GM23338 (cell line): ENCODE measurements at regions not wholly inside any gene's neighbourhood (a gene's known extent, or its start where the extent isn't known, plus 50 kb on each side); places are given as distances from the start of the nearest gene placed in this dataset.

Experiments
- ATAC-seq: fragments of 200-7000 bp; cut with Tn5 transposase; 3 replicates; pipeline ENCODE4 v1.9.1; 2020
- DNase-seq: peaks from one replicate; pipeline ENCODE4 v3.0.0-alpha.2; 2015; ENCODE audit warnings: low spot score
- H2AFZ ChIP-seq: fragments of 200-600 bp; sonication (generic); 2 replicates; pipeline ENCODE4 v1.8.0; 2016; ENCODE audit warnings: antibody characterized with exemption, mild to moderate bottlenecking, moderate library complexity
- H3F3A ChIP-seq: fragments of 200-600 bp; sonication (generic); replicated peaks from 2 replicates; pipeline ENCODE4 v1.8.0; 2017; ENCODE audit warnings: antibody characterized with exemption, mixed run types, low read depth
- H3K27ac ChIP-seq: fragments of 200-600 bp; sonication (generic); 2 replicates; pipeline ENCODE4 v1.6.1; 2016; ENCODE audit warnings: low read depth
- H3K27me3 ChIP-seq: fragments of 200-600 bp; sonication (generic); 2 replicates; pipeline ENCODE4 v1.8.0; 2016; ENCODE audit warnings: mild to moderate bottlenecking, mixed run types, moderate library complexity; ENCODE audit not compliant: insufficient read depth
- H3K36me3 ChIP-seq: fragments of 200-600 bp; sonication (generic); 2 replicates; pipeline ENCODE4 v1.8.0; 2016; ENCODE audit warnings: mild to moderate bottlenecking; ENCODE audit not compliant: insufficient read depth
- H3K4me1 ChIP-seq: fragments of 200-600 bp; sonication (generic); 2 replicates; pipeline ENCODE4 v1.8.0; 2016; ENCODE audit warnings: mild to moderate bottlenecking, moderate library complexity; ENCODE audit not compliant: insufficient read depth
- H3K4me2 ChIP-seq: fragments of 200-600 bp; sonication (generic); 2 replicates; pipeline ENCODE4 v1.7.1; 2017; ENCODE audit warnings: mixed run types
- H3K4me3 ChIP-seq: fragments of 200-600 bp; sonication (generic); 2 replicates; pipeline ENCODE4 v1.6.1; 2016; ENCODE audit warnings: mixed run types
- H3K79me2 ChIP-seq: fragments of 200-600 bp; sonication (generic); replicated peaks from 2 replicates; pipeline ENCODE4 v1.8.0; 2017; ENCODE audit warnings: mild to moderate bottlenecking; ENCODE audit not compliant: insufficient read depth
- H3K9me2 ChIP-seq: fragments of 200-600 bp; sonication (generic); 2 replicates; pipeline ENCODE4 v1.8.0; 2017; ENCODE audit not compliant: insufficient read depth
- H4K20me1 ChIP-seq: fragments of 200-600 bp; sonication (generic); replicated peaks from 2 replicates; pipeline ENCODE4 v1.8.0; 2017; ENCODE audit warnings: mild to moderate bottlenecking; ENCODE audit not compliant: insufficient read depth
- H3K27ac Mint-ChIP-seq: 2 replicates; pipeline ENCODE4 v1.8.0; 2020; ENCODE audit warnings: inconsistent platforms, mild to moderate bottlenecking, moderate library complexity, mixed read lengths
- H3K27me3 Mint-ChIP-seq: 3 replicates; pipeline ENCODE4 v1.8.0; 2022; ENCODE audit warnings: low read depth, mild to moderate bottlenecking, moderate library complexity, mixed read lengths, inconsistent platforms; ENCODE audit not compliant: insufficient read depth, poor library complexity
- H3K36me3 Mint-ChIP-seq: 3 replicates; pipeline ENCODE4 v1.8.0; 2021; ENCODE audit warnings: low read depth, mild to moderate bottlenecking, inconsistent platforms, moderate library complexity, mixed read lengths
- H3K4me1 Mint-ChIP-seq: 3 replicates; pipeline ENCODE4 v1.8.0; 2020; ENCODE audit warnings: mild to moderate bottlenecking, inconsistent platforms, mixed read lengths
- H3K4me3 Mint-ChIP-seq: 3 replicates; pipeline ENCODE4 v1.8.0; 2021; ENCODE audit warnings: moderate library complexity, mild to moderate bottlenecking, inconsistent platforms, mixed read lengths
- H3K9me3 Mint-ChIP-seq: 3 replicates; pipeline ENCODE4 v1.8.0; 2020; ENCODE audit warnings: moderate library complexity, mild to moderate bottlenecking, inconsistent platforms, mixed read lengths
- CREB1 ChIP-seq: fragments of 250-450 bp; sonication (Bioruptor Pico); IDR thresholded peaks from 2 replicates; pipeline ENCODE4 v1.5.0; 2020; ENCODE audit warnings: low read depth, mild to moderate bottlenecking, moderate library complexity
- EZH2phosphoT487 ChIP-seq: fragments of 200-600 bp; sonication (generic); IDR thresholded peaks from one replicate; pipeline ENCODE4 v1.8.1; 2018; ENCODE audit warnings: antibody characterized with exemption; ENCODE audit not compliant: unreplicated experiment
- TF ChIP-seq, protein P1 (sequence below): fragments of 250-450 bp; sonication (Bioruptor Pico); IDR thresholded peaks from 2 replicates; pipeline ENCODE4 v1.5.0; 2020; ENCODE audit warnings: mild to moderate bottlenecking, moderate library complexity
- TF ChIP-seq, protein P2 (sequence below): IDR thresholded peaks from one replicate; pipeline ENCODE4 v1.6.1; 2018; ENCODE audit warnings: antibody characterized with exemption; ENCODE audit not compliant: unreplicated experiment

DNA sequence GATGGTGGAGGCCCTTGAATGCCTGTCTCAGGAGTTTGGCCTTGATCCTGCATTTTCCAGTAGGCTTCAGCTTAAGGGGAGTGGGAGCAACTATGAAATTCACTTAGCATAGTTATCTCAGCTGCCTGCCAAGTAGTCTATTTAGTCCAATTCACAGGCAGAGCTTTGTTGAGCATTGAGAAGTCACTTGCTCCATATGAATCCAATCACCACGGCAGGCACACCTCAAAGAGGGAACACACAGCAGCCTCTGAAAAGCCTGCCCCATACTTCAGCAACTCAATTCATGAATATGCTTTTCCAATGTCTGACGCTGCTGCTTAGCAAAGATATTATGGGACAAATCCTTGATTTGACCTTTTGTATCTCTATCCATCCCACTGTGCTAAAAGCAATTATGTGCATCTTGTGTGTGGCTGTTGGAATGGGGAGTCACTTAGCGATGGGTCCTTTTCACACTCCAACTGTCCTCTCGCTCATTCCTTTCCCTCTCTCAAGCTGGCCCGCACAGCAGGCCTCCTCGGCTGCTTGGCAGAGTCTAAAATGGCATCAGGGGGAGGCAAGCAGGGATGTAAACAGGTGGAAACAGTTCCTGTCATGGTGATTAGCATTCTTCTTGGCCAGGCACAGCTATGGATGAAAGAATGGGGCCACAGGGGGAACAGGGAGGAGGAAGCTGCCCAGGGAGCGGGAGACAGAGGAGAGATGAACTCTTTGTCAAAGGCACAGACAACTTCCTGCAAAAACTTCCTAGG, 56.0 kb upstream of the LRPPRC start:
- H3K4me2 ChIP-seq, result no peak overlapping the region
- Mint-ChIP-seq H3K27ac (no peak overlapping the region), H3K4me3 (no peak overlapping the region), H3K36me3 (peaks cover 3% of the 10 kb centered on the region; the same call in 2 of the 3 replicates), H3K27me3 (no peaks in the 10 kb centered on the region), H3K4me1 (peaks cover 22% of the 10 kb centered on the region), H3K9me3 (no peaks in the 10 kb centered on the region; the same call in 2 of the 3 replicates)
- no peaks in the 10 kb centered on the region for H3K27me3 ChIP-seq
- ATAC-seq (peak; percentile 75), DNase-seq (peak; percentile 35)
- H2AFZ ChIP-seq, result peak overlapping the region; percentile 86; the same call in 1 of the 2 replicates
- no peaks in the 10 kb centered on the region for H4K20me1 ChIP-seq
- TF ChIP-seq EZH2phosphoT487, result no peak
- TF ChIP-seq CREB1 (CRISPR knock-in tag), result no peak
- TF ChIP-seq, protein P1, sequence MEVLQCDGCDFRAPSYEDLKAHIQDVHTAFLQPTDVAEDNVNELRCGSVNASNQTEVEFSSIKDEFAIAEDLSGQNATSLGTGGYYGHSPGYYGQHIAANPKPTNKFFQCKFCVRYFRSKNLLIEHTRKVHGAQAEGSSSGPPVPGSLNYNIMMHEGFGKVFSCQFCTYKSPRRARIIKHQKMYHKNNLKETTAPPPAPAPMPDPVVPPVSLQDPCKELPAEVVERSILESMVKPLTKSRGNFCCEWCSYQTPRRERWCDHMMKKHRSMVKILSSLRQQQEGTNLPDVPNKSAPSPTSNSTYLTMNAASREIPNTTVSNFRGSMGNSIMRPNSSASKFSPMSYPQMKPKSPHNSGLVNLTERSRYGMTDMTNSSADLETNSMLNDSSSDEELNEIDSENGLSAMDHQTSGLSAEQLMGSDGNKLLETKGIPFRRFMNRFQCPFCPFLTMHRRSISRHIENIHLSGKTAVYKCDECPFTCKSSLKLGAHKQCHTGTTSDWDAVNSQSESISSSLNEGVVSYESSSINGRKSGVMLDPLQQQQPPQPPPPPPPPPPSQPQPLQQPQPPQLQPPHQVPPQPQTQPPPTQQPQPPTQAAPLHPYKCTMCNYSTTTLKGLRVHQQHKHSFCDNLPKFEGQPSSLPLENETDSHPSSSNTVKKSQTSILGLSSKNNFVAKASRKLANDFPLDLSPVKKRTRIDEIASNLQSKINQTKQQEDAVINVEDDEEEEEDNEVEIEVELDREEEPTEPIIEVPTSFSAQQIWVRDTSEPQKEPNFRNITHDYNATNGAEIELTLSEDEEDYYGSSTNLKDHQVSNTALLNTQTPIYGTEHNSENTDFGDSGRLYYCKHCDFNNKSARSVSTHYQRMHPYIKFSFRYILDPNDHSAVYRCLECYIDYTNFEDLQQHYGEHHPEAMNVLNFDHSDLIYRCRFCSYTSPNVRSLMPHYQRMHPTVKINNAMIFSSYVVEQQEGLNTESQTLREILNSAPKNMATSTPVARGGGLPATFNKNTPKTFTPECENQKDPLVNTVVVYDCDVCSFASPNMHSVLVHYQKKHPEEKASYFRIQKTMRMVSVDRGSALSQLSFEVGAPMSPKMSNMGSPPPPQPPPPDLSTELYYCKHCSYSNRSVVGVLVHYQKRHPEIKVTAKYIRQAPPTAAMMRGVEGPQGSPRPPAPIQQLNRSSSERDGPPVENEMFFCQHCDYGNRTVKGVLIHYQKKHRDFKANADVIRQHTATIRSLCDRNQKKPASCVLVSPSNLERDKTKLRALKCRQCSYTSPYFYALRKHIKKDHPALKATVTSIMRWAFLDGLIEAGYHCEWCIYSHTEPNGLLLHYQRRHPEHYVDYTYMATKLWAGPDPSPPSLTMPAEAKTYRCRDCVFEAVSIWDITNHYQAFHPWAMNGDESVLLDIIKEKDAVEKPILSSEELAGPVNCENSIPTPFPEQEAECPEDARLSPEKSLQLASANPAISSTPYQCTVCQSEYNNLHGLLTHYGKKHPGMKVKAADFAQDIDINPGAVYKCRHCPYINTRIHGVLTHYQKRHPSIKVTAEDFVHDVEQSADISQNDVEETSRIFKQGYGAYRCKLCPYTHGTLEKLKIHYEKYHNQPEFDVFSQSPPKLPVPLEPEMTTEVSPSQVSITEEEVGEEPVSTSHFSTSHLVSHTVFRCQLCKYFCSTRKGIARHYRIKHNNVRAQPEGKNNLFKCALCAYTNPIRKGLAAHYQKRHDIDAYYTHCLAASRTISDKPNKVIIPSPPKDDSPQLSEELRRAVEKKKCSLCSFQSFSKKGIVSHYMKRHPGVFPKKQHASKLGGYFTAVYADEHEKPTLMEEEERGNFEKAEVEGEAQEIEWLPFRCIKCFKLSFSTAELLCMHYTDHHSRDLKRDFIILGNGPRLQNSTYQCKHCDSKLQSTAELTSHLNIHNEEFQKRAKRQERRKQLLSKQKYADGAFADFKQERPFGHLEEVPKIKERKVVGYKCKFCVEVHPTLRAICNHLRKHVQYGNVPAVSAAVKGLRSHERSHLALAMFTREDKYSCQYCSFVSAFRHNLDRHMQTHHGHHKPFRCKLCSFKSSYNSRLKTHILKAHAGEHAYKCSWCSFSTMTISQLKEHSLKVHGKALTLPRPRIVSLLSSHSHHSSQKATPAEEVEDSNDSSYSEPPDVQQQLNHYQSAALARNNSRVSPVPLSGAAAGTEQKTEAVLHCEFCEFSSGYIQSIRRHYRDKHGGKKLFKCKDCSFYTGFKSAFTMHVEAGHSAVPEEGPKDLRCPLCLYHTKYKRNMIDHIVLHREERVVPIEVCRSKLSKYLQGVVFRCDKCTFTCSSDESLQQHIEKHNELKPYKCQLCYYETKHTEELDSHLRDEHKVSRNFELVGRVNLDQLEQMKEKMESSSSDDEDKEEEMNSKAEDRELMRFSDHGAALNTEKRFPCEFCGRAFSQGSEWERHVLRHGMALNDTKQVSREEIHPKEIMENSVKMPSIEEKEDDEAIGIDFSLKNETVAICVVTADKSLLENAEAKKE, result no peak
- TF ChIP-seq, protein P2, sequence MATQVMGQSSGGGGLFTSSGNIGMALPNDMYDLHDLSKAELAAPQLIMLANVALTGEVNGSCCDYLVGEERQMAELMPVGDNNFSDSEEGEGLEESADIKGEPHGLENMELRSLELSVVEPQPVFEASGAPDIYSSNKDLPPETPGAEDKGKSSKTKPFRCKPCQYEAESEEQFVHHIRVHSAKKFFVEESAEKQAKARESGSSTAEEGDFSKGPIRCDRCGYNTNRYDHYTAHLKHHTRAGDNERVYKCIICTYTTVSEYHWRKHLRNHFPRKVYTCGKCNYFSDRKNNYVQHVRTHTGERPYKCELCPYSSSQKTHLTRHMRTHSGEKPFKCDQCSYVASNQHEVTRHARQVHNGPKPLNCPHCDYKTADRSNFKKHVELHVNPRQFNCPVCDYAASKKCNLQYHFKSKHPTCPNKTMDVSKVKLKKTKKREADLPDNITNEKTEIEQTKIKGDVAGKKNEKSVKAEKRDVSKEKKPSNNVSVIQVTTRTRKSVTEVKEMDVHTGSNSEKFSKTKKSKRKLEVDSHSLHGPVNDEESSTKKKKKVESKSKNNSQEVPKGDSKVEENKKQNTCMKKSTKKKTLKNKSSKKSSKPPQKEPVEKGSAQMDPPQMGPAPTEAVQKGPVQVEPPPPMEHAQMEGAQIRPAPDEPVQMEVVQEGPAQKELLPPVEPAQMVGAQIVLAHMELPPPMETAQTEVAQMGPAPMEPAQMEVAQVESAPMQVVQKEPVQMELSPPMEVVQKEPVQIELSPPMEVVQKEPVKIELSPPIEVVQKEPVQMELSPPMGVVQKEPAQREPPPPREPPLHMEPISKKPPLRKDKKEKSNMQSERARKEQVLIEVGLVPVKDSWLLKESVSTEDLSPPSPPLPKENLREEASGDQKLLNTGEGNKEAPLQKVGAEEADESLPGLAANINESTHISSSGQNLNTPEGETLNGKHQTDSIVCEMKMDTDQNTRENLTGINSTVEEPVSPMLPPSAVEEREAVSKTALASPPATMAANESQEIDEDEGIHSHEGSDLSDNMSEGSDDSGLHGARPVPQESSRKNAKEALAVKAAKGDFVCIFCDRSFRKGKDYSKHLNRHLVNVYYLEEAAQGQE, result no peak
- H3F3A ChIP-seq, result no peaks in the 10 kb centered on the region
- no peaks in the 10 kb centered on the region for H3K79me2 ChIP-seq
- H3K4me1 ChIP-seq, result peaks cover 7% of the 10 kb centered on the region
- no peak overlapping the region for H3K4me3 ChIP-seq
- H3K36me3 ChIP-seq, result no peaks in the 10 kb centered on the region
- H3K27ac ChIP-seq, result no peak overlapping the region
- H3K9me2 ChIP-seq, result 0 out of 2 replicates have a peak, but pooled peaks cover 8% of the 10 kb centered on the region
